Stomach (tissue), 4 donors: ENCODE measurements at regions not wholly inside any gene's neighbourhood (a gene's known extent, or its start where the extent isn't known, plus 50 kb on each side); places are given as distances from the start of the nearest gene placed in this dataset.

Experiments used
- CTCF ChIP-seq, 7 experiments: fragments of 450-650 bp in 4 of 7; fragments of 200-600 bp in 3 of 7; sonication (generic) in 3 of 7; IDR thresholded peaks; one replicate each; pipeline ENCODE4 v1.5.1; 2016 to 2019; ENCODE audit warnings: antibody characterized with exemption in 7 of 7, control low read depth in 2 of 7, mild to moderate bottlenecking in 1 of 7
- EP300 ChIP-seq: sonication (generic); formaldehyde crosslinking; IDR thresholded peaks from one replicate; pipeline ENCODE4 v1.6.1; 2017; ENCODE audit warnings: antibody characterized with exemption
- POLR2AphosphoS5 ChIP-seq, 3 donors: sonication (generic); formaldehyde crosslinking; IDR thresholded peaks; one replicate each; pipeline ENCODE4 v1.6.1; 2016; ENCODE audit warnings: antibody characterized with exemption in 3 of 3

GRCh38 chr4:23500894-23501449 is 388.9 kb downstream of the PPARGC1A start:
- TF ChIP-seq CTCF (IDR thresholded peaks at IDR 0.05) = no peak
- no peak for TF ChIP-seq EP300
- TF ChIP-seq POLR2AphosphoS5 (IDR thresholded peaks at IDR 0.05) = no peak
